ENCODE measurements at regions not wholly inside any gene's neighbourhood (a gene's known extent, or its start where the extent isn't known, plus 50 kb on each side); places are given as distances from the start of the nearest gene placed in this dataset.

GRCh38 chr4:7137326-7138200, 54.8 kb upstream of the SORCS2 start:
- Histone ChIP-seq H3K4me1 (ENCODE audit: control insufficient read depth, insufficient read depth, low read length) (no peaks in the 10 kb centered on the region), H3K4me3 (ENCODE audit: low read depth, low read length) (no peak overlapping the region), H3K27ac (ENCODE audit: extremely low read depth, low read depth, low read length) (no peak overlapping the region), H3K9me3 (ENCODE audit: control insufficient read depth, insufficient read depth, low read depth, low read length) (no peaks in the 10 kb centered on the region), H3K36me3 (ENCODE audit: control insufficient read depth in 2 of 2, insufficient read depth in 1 of 2, low read length in 2 of 2) (no peaks in the 10 kb centered on the region)
- POLR2A ChIA-PET = no interaction called here
- TF ChIP-seq ZNF16 (tag by site-specific recombination; IDR thresholded peaks at IDR 0.05; ENCODE audit: low read depth) (0 out of 2 replicates have a peak, but pooled peaks have one; percentile 34), ZBTB1 (tag by site-specific recombination; IDR thresholded peaks at IDR 0.05) (no peak)
- CTCF ChIA-PET = no interaction called here

DNA sequence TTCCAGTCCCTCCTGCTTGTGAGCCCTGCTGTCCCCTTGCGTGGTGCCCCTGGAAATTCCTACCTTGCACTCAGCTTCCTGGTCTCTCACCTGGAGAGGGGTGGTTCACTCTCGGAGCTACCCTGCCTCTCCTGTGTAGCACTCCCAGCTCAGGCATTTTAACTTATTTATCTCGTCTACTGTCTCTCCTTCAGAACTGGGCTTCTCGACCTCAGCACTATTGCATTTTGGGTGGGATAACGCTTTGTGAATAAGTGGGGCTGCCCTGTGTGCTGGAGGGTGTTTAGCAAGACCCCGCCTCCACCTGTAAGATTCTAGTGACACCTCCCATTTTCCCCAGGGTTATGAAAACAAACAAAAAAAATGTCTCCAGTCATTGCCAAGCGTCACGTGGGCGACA, 56.0 kb upstream of the SORCS2 start:
- H3K4me1 ChIP-seq (ENCODE audit: control insufficient read depth, insufficient read depth, low read length) = no peaks in the 10 kb centered on the region
- no peaks in the 10 kb centered on the region for H3K36me3 ChIP-seq (ENCODE audit: control insufficient read depth in 2 of 2, insufficient read depth in 1 of 2, low read length in 2 of 2)
- no peaks in the 10 kb centered on the region for H3K9me3 ChIP-seq (ENCODE audit: control insufficient read depth, insufficient read depth, low read depth, low read length)
- H3K27ac ChIP-seq (ENCODE audit: extremely low read depth, low read depth, low read length) = no peak overlapping the region
- H3K4me3 ChIP-seq (ENCODE audit: low read depth, low read length) = no peak overlapping the region
- POLR2A ChIA-PET = no interaction called here
- CTCF ChIA-PET = no interaction called here
- no peak for TF ChIP-seq ZNF658 (tag by site-specific recombination; IDR thresholded peaks at IDR 0.05)
- no peak for TF ChIP-seq GLI4 (tag by site-specific recombination; IDR thresholded peaks at IDR 0.05)
- peak; percentile 64 for TF ChIP-seq PRDM10 (tag by site-specific recombination; IDR thresholded peaks at IDR 0.05)
- TF ChIP-seq SCRT2 (tag by site-specific recombination; IDR thresholded peaks at IDR 0.05) = peak; percentile 37; the same call in 1 of the 2 replicates
- no peak for TF ChIP-seq ZBTB20 (tag by site-specific recombination; IDR thresholded peaks at IDR 0.05)
- TF ChIP-seq ATF2 (tag by site-specific recombination; IDR thresholded peaks at IDR 0.05; ENCODE audit: low read depth) = no peak
- no peak for TF ChIP-seq ZNF544 (tag by site-specific recombination; IDR thresholded peaks at IDR 0.05)
- TF ChIP-seq MZF1 (tag by site-specific recombination; IDR thresholded peaks at IDR 0.05; ENCODE audit: borderline replicate concordance) = no peak
- TF ChIP-seq ZEB2 (tag by site-specific recombination; IDR thresholded peaks at IDR 0.05) = no peak

DNA sequence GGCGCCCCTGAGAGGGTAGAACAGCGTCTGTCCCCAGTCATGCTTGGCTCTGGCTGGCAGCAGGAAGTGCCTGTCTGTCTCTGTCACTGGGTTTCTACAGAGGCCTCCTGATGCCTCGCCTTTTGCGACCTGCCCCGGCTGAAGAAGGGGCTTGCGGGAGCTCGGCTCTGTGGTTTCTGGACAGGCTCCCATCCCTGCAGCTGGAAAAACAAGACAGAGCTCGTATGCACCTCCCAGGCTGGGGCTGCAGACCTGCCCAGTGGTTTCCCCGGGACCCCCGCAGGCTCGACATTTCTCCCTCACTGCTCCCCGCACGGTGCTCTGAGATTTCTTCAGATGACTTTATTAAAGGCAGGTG, 57.0 kb upstream of the SORCS2 start:
- H3K4me1 ChIP-seq (ENCODE audit: control insufficient read depth, insufficient read depth, low read length) = no peaks in the 10 kb centered on the region
- H3K36me3 ChIP-seq (ENCODE audit: control insufficient read depth in 2 of 2, insufficient read depth in 1 of 2, low read length in 2 of 2) = no peaks in the 10 kb centered on the region
- no peak overlapping the region for H3K27ac ChIP-seq (ENCODE audit: extremely low read depth, low read depth, low read length)
- H3K4me3 ChIP-seq (ENCODE audit: low read depth, low read length) = no peak overlapping the region
- H3K9me3 ChIP-seq (ENCODE audit: control insufficient read depth, insufficient read depth, low read depth, low read length) = no peaks in the 10 kb centered on the region
- POLR2A ChIA-PET = no interaction called here
- CTCF ChIA-PET = no interaction called here
- TF ChIP-seq ZFHX2 (tag by site-specific recombination; conservative IDR thresholded peaks at IDR 0.05) (no peak), SCRT1 (tag by site-specific recombination; IDR thresholded peaks at IDR 0.05; ENCODE audit: borderline replicate concordance) (no peak), ZNF2 (tag by site-specific recombination; IDR thresholded peaks at IDR 0.05) (no peak), ZNF16 (tag by site-specific recombination; IDR thresholded peaks at IDR 0.05; ENCODE audit: low read depth) (no peak), ZNF768 (tag by site-specific recombination; IDR thresholded peaks at IDR 0.05) (no peak), GLI4 (tag by site-specific recombination; IDR thresholded peaks at IDR 0.05) (no peak), REST (tag by site-specific recombination; IDR thresholded peaks at IDR 0.05) (no peak), ZNF701 (tag by site-specific recombination; IDR thresholded peaks at IDR 0.05) (no peak), ZNF221 (tag by site-specific recombination; IDR thresholded peaks at IDR 0.05; ENCODE audit: borderline replicate concordance) (no peak), ZBTB48 (tag by site-specific recombination; IDR thresholded peaks at IDR 0.05) (no peak), PRDM1 (tag by site-specific recombination; IDR thresholded peaks at IDR 0.05) (no peak), ZNF704 (tag by site-specific recombination; IDR thresholded peaks at IDR 0.05) (no peak)
